ENCODE measurements at regions not wholly inside any gene's neighbourhood (a gene's known extent, or its start where the extent isn't known, plus 50 kb on each side); places are given as distances from the start of the nearest gene placed in this dataset.

DNA sequence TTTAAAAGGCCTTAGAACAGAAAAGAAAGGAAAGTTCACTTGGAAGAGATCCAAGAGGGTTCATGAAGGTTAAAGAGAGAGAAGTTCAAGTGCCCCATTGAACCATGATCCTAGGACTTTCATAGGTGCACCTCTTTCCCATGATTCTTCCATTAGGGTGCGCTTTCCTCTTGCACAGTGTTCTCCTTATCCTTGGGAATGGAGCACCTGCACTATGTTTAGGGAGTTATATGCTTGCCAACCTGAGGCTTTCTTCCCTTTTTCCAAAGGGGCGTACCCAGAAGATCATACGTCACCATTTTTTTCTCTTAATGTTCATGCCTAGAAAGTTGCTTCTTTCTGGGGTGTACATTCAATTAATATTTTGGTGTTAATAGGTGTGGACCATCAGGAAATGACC is 908.0 kb upstream of the SORCS1 start:
- peaks cover 5% of the 10 kb centered on the region for H3K9me3 Mint-ChIP-seq
- CTCF ChIA-PET: no interaction called here
- POLR2A ChIA-PET: no interaction called here
- H3K36me3 Mint-ChIP-seq: no peaks in the 10 kb centered on the region
- H3K27me3 Mint-ChIP-seq (ENCODE audit: low read depth): no peaks in the 10 kb centered on the region
- ATAC-seq (no peak), DNase-seq (ENCODE audit: low spot score) (no peak)
- peaks cover 4% of the 10 kb centered on the region for H3K4me1 Mint-ChIP-seq
- H3K4me3 Mint-ChIP-seq: no peak overlapping the region
- H3K27ac Mint-ChIP-seq: no peak overlapping the region
- TF ChIP-seq, protein P1, sequence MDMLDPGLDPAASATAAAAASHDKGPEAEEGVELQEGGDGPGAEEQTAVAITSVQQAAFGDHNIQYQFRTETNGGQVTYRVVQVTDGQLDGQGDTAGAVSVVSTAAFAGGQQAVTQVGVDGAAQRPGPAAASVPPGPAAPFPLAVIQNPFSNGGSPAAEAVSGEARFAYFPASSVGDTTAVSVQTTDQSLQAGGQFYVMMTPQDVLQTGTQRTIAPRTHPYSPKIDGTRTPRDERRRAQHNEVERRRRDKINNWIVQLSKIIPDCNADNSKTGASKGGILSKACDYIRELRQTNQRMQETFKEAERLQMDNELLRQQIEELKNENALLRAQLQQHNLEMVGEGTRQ (CRISPR knock-in tag; IDR thresholded peaks at IDR 0.05): no peak
- no peak for TF ChIP-seq E2F1 (CRISPR knock-in tag; IDR thresholded peaks at IDR 0.05)
- TF ChIP-seq CREM (CRISPR knock-in tag; IDR thresholded peaks at IDR 0.05): no peak
- TF ChIP-seq, protein P2, sequence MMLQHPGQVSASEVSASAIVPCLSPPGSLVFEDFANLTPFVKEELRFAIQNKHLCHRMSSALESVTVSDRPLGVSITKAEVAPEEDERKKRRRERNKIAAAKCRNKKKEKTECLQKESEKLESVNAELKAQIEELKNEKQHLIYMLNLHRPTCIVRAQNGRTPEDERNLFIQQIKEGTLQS (CRISPR knock-in tag; conservative IDR thresholded peaks at IDR 0.05): no peak
- TF ChIP-seq, protein P3, sequence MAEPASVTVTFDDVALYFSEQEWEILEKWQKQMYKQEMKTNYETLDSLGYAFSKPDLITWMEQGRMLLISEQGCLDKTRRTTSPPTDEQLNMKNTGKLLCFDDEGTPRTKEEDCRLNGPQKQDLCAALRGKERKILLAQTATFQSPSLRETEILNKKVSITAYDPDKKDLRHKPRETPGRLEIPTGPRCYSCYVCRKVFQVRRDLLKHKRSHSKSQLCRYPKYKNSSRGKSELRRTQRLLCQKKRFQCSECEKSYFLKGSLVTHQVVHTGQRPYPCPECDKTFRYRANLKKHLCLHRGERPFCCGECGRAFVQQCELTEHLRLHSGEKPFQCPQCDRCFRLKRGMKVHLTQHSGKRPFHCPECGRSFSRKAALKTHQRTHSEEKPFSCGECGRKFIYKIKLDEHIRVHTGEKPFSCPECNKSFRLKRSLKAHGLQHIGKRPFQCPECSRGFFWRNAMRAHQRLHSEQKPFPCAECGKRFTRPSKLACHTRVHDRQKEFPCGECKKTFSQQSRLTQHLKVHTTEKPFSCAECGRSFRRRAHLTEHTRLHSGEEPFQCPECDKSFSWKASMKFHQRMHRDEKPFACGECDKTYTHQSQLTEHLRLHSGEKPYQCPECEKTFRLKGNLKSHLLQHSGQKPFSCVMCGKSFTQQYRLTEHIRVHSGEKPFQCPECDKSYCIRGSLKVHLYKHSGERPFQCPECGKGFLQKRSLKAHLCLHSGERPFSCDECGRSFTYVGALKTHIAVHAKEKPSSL (CRISPR knock-in tag; conservative IDR thresholded peaks at IDR 0.05): no peak
- TF ChIP-seq AR (CRISPR knock-in tag; IDR thresholded peaks at IDR 0.05): no peak
- TF ChIP-seq, protein P4, sequence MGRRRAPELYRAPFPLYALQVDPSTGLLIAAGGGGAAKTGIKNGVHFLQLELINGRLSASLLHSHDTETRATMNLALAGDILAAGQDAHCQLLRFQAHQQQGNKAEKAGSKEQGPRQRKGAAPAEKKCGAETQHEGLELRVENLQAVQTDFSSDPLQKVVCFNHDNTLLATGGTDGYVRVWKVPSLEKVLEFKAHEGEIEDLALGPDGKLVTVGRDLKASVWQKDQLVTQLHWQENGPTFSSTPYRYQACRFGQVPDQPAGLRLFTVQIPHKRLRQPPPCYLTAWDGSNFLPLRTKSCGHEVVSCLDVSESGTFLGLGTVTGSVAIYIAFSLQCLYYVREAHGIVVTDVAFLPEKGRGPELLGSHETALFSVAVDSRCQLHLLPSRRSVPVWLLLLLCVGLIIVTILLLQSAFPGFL (CRISPR knock-in tag; IDR thresholded peaks at IDR 0.05; ENCODE audit: borderline replicate concordance): no peak
- no peak for TF ChIP-seq TP53 (CRISPR knock-in tag; IDR thresholded peaks at IDR 0.05)
- TF ChIP-seq ATF6 (CRISPR knock-in tag; IDR thresholded peaks at IDR 0.05): no peak
- no peak for TF ChIP-seq CREB1 (CRISPR knock-in tag; IDR thresholded peaks at IDR 0.05)
- no peak for TF ChIP-seq ZBTB21 (CRISPR knock-in tag; IDR thresholded peaks at IDR 0.05; ENCODE audit: borderline replicate concordance)
- no peak for TF ChIP-seq E2F5 (CRISPR knock-in tag; IDR thresholded peaks at IDR 0.05)
- TF ChIP-seq GRHL2 (CRISPR knock-in tag; IDR thresholded peaks at IDR 0.05; ENCODE audit: insufficient replicate concordance, severe bottlenecking): no peak
- TF ChIP-seq, protein P5, sequence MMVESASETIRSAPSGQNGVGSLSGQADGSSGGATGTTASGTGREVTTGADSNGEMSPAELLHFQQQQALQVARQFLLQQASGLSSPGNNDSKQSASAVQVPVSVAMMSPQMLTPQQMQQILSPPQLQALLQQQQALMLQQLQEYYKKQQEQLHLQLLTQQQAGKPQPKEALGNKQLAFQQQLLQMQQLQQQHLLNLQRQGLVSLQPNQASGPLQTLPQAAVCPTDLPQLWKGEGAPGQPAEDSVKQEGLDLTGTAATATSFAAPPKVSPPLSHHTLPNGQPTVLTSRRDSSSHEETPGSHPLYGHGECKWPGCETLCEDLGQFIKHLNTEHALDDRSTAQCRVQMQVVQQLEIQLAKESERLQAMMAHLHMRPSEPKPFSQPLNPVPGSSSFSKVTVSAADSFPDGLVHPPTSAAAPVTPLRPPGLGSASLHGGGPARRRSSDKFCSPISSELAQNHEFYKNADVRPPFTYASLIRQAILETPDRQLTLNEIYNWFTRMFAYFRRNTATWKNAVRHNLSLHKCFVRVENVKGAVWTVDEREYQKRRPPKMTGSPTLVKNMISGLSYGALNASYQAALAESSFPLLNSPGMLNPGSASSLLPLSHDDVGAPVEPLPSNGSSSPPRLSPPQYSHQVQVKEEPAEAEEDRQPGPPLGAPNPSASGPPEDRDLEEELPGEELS (CRISPR knock-in tag; IDR thresholded peaks at IDR 0.05): no peak
- TF ChIP-seq CDX4 (CRISPR knock-in tag; IDR thresholded peaks at IDR 0.05; ENCODE audit: borderline replicate concordance): no peak
- TF ChIP-seq, protein P6, sequence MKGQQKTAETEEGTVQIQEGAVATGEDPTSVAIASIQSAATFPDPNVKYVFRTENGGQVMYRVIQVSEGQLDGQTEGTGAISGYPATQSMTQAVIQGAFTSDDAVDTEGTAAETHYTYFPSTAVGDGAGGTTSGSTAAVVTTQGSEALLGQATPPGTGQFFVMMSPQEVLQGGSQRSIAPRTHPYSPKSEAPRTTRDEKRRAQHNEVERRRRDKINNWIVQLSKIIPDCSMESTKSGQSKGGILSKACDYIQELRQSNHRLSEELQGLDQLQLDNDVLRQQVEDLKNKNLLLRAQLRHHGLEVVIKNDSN (CRISPR knock-in tag; IDR thresholded peaks at IDR 0.05): no peak
- no peak for TF ChIP-seq ZNF281 (CRISPR knock-in tag; IDR thresholded peaks at IDR 0.05)
- no peak for TF ChIP-seq FOXP1 (CRISPR knock-in tag; IDR thresholded peaks at IDR 0.05; ENCODE audit: borderline replicate concordance)

Data from WTC11 (cell line).